ENCODE measurements at regions not wholly inside any gene's neighbourhood (a gene's known extent, or its start where the extent isn't known, plus 50 kb on each side); places are given as distances from the start of the nearest gene placed in this dataset.

- no peak for DNase-seq
These were observed 170.3 kb downstream of the ZPLD1 start for GRCh38 chr3:102605153-102605552.

DNA sequence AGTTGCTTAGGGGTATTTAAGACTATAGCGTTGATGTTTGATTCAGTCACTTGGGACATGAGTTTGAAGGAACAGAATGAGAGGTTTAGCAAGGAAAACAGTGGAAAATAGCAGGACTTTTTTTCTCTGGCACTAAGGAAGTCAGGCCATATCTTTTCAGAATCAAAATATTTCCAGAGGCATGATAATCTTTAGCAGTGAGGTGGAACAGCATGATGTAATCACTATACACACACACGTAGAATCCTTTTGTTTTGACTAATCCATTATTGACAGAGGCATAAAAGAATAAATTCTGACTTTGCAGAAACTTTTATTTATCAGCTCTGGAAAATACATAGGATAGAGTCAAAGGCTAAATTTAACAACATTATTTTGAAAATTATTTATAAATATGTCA lies 174.1 kb downstream of the ZPLD1 start:
- DNase-seq, result no peak

- DNase-seq, result no peak
These were observed 179.3 kb downstream of the ZPLD1 start for GRCh38 chr3:102614021-102614569.

DNA sequence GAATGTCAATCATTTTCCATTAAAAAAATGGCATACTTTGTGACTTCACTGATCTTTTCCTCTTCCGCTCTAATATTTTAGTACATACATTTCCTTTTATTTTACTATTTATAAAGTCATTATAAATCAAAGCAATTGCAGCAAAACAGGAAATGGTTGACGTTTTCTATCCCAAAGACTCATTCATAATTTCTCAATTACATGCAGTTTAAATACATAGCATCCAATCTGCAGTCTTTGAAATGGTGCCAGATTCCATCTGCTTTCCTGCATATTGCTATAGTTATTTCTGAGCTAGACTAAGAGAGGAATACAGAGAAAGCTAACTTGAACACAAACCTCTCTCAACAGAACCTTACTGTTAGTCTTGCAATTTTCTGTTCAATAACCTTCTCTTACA lies 179.8 kb downstream of the ZPLD1 start:
- DNase-seq, result no peak

DNA sequence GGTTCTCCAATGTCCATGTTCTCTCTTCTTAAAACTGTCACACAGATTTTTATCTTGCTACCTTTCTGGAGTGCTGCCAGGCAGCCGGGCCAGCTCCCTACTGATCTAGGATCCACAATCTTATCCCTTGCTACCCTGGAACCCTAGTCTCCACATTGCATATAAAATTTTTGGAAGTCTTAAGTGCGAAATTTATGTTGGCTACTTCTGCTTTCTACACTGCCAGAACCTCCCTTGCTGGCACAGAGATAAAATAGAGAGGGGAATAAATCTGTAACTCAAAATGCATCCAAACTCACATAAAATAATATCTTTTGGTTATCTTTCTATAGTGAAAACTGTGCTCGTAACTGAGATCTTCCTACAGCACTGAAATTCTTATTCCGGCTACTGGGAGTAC lies 182.6 kb downstream of the ZPLD1 start:
- no peak for DNase-seq

- DNase-seq, result no peak
These were observed 184.5 kb downstream of the ZPLD1 start for GRCh38 chr3:102619361-102619760.

- no peak for DNase-seq
These were observed 195.1 kb downstream of the ZPLD1 start for GRCh38 chr3:102629943-102630342.

DNA sequence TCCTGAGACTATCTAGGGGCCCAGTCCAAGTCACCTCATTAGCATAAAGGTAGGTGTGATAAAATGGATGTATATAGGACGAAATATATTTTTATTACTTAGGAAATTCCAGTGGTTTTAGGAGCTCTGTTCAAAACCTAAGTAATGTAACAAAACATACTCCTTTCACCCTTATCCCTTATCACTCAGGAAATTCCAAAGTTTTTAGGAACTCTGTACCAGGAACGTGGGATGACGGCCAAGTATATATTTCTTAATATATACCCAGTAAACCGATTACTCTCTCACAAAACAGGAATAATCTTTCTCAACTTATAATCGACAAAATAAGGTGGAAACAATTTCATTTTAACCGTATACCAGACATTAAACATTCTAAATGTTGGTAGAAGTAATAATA lies 195.7 kb downstream of the ZPLD1 start:
- DNase-seq, result no peak

DNA sequence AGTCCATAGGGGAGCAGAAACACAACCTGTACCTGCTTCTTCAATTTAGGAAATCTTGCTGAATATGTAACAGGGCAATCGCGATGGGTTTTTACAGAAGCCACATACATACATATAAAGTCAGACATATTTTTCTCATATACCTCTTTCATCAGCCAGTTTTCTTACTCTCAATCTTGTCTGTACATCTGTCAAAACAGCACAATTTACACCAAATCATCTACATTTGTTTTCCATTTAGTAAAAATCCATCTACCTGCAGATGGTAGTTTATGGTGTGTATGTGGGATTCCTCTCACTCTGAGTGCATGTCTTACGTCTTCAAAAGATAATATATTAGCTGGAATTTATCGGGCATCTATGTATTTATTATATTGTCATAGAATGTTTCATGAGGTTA lies 208.7 kb downstream of the ZPLD1 start:
- no peak for DNase-seq

- DNase-seq, result no peak
These were observed 211.7 kb downstream of the ZPLD1 start for GRCh38 chr3:102646557-102646956.

DNA sequence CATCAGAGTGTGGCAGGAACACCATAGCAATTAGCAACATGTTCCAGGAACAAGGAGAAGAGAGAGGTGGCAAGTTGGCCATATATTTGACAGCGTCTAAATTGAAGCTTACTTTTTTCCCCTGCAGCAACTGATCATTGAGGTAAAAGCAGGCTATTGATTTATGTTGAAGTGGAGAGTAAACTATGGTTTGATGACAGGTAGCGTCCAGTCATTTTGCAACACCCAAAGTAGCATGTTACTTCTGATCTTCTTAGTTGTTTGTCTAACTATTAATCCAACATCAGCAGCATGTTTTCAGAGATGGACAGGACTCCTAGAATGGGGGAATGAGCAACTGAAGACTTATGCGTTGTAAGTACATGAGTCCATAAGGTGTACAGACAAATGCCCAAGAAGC lies 225.8 kb downstream of the ZPLD1 start:
- no peak for DNase-seq

DNA sequence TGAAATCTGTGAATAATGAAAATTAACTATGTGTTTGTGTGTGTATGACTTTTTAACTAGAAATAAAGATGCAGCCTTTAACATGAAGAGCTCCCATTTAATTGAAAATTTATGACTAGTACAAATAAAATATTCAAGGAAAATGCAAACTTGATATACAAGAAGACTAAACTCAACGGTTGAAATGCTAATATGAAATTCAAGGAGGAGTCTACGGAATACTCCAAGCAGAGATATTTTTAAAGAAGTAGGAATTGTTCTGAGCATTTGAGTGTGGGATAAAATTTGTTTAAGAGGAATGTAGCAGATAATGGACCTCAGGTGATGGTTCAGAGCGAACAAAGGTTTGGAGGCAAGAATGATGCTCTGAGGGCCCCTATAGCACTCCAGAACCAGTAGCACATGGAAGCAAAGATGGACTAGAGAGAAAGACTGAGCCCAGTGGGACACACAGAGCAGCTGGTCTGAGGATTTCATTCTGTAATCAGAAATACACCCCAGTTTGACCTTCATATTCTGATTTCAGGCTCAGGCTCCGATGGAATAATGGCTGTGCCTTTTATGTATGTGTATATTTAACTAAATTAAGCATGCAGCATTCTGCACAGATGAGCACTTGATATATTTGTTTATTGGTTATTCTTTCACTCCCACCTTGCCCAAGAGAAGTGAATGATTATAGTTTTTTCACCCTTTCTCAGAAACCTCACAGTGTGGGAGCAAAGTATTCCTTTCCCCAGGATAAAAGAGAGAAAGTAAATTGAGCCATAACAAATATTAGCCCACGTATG lies 227.1 kb downstream of the ZPLD1 start:
- DNase-seq, result no peak

DNA sequence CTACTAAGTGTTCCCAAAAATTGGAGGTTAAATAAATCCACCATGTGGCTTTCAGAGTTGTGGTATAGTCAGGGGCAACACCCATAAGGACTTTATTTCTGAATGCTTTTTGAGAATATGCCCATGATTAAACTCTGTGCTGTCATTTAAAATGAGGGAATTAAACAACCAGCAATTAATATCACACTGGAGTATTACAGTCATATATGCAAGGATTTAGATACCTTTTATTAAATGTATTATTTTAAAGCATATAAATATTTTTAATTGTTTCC lies 227.6 kb downstream of the ZPLD1 start:
- DNase-seq, result no peak

GRCh38 chr3:102664126-102664525 lies 229.3 kb downstream of the ZPLD1 start:
- no peak for DNase-seq

DNA sequence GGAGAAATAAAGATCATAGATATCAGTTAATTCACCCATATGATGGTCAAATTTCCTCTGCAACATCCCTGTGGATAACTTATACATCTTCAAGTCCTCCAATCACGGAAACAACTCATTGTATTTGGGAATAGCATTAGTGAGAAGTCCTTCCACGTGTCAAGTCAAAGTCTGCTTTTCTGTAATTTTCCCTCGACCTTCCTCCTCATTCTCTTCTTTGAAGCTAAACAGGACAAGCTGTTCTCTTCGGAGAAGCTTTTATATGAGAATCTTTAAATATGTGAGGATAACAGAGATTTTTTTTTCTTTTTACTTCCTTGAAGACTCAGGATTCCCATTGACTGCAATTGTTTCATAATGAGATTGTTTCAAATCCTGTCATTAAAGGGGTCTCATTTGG lies 230.4 kb downstream of the ZPLD1 start:
- no peak for DNase-seq

GRCh38 chr3:102668247-102668646 lies 233.4 kb downstream of the ZPLD1 start:
- DNase-seq, result no peak

GRCh38 chr3:102670986-102671385 lies 236.2 kb downstream of the ZPLD1 start:
- no peak for DNase-seq

- no peak for DNase-seq
These were observed 237.5 kb downstream of the ZPLD1 start for GRCh38 chr3:102672305-102672704.

DNA sequence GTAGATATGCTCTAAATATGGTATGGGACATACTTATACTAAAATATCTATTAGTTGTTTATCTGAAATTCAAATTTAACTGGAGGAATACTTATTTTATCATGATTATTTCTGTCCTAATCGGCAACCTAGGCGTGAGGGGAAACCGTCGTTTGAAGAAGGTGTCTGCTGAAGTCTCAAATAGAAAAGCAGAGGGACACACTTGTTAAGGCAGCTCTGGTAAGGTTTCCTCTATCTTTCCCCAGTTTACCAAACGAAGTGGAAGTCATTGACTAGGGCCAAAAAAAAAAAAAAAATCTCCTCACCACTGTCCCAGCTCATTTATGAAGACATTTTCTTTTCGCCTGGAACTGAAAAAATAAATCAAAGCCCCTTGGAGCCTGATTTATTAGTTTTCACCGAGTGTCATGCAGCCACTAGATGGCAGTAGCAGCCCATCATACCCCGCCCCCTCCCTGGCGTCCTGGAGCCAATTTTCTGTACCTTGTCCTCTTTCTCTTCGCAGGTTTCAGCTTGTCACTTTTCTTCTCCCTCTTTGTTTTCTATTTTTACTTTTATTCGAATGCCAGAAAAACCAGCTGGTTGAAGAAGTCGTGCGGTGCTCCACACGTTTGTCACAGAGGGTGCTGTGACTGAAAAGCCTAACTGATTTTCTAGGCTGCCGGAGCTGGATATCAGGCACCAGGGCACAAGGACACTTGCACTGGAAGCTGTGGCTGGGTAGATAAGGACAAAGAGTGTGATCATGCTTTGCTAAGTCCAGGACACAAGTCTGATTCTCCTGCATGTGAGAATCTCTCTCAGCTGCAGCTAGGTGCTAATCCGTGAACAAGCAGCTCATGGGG lies 238.7 kb downstream of the ZPLD1 start:
- peak; percentile 78 for DNase-seq

DNA sequence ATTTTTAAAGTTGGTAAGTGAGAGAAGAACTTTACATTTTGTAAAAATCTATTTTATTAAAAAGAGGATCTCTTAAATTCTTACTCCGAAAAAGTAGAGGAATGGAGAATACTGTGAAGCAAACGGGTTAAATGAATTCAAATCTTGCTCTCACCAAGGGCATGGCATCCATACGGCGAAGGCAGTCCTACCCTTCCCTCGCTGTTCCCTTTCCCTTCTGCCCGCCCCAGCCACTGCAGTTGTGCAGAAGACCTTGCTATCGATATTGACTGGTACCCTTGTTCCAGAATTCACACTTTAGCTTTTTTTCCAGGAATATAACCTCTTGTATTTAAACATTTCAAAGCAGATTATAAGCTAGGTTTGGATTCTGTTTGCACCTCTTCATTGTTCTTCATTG lies 239.5 kb downstream of the ZPLD1 start:
- DNase-seq, result no peak

- no peak for DNase-seq
These were observed 241.6 kb downstream of the ZPLD1 start for GRCh38 chr3:102676424-102676823.

DNA sequence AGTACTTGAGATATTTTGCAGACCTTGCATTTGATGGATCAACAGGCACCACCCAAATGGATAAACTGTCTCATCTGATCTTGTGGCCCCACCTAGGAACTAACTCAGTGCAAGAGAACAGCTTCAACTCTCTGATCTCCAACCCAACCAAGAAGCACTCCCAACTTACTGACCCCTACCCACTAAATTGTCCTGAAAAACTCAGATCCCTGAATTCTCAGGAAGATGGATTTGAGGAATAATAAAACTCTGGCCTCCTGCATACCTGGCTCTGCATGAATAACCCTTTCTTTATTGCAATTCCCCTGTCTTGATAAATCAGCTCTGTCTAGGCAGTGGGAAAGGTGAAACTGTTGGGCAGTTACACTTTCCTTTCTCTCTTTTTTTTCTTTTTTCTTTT lies 247.9 kb downstream of the ZPLD1 start:
- no peak for DNase-seq

- no peak for DNase-seq
These were observed 252.0 kb downstream of the ZPLD1 start for GRCh38 chr3:102686792-102687191.

GRCh38 chr3:102687851-102688555 lies 253.2 kb downstream of the ZPLD1 start:
- no peak for DNase-seq
